ENCODE measurements at regions not wholly inside any gene's neighbourhood (a gene's known extent, or its start where the extent isn't known, plus 50 kb on each side); places are given as distances from the start of the nearest gene placed in this dataset.

- no peak for TF ChIP-seq CTCF (IDR thresholded peaks at IDR 0.05; ENCODE audit: insufficient read depth, low read length, missing control alignments)
- no peak overlapping the region for H3K4me3 ChIP-seq (ENCODE audit: low read depth, low read length)
- POLR2A ChIA-PET: no interaction called here
- DNase-seq (ENCODE audit: low read depth, low spot score): no peak
- CTCF ChIA-PET: no interaction called here
Observed at GRCh38 chr1:199152676-199153075, 513.8 kb downstream of the PTPRC start.

GRCh38 chr1:199155166-199156019, 516.6 kb downstream of the PTPRC start:
- CTCF ChIA-PET: no interaction called here
- POLR2A ChIA-PET: no interaction called here
- no peak overlapping the region for H3K4me3 ChIP-seq (ENCODE audit: low read depth, low read length)
- no peak for TF ChIP-seq CTCF (IDR thresholded peaks at IDR 0.05; ENCODE audit: insufficient read depth, low read length, missing control alignments)
- no peak for DNase-seq (ENCODE audit: low read depth, low spot score)

GRCh38 chr1:199157494-199157893, 518.7 kb downstream of the PTPRC start:
- ChIA-PET CTCF (no interaction called here), POLR2A (no interaction called here)
- DNase-seq (ENCODE audit: low read depth, low spot score): no peak
- no peak overlapping the region for H3K4me3 ChIP-seq (ENCODE audit: low read depth, low read length)
- no peak for TF ChIP-seq CTCF (IDR thresholded peaks at IDR 0.05; ENCODE audit: insufficient read depth, low read length, missing control alignments)

- H3K4me3 ChIP-seq (ENCODE audit: low read depth, low read length): no peak overlapping the region
- ChIA-PET CTCF (interaction anchor here (1.2 kb wide), 1 partner anchor 390 kb away, joined by 3 read pairs; no protein-coding TSS in a partner anchor), POLR2A (no interaction called here)
- DNase-seq (ENCODE audit: low read depth, low spot score): no peak
- no peak for TF ChIP-seq CTCF (IDR thresholded peaks at IDR 0.05; ENCODE audit: insufficient read depth, low read length, missing control alignments)
Observed at GRCh38 chr1:199160521-199161318, 521.9 kb downstream of the PTPRC start.

- no peak for TF ChIP-seq CTCF (IDR thresholded peaks at IDR 0.05; ENCODE audit: insufficient read depth, low read length, missing control alignments)
- CTCF ChIA-PET: interaction anchor here (0.7 to 1.2 kb wide), 2 partner anchors 48 to 391 kb away, joined by 3 read pairs; no protein-coding TSS in a partner anchor
- POLR2A ChIA-PET: no interaction called here
- H3K4me3 ChIP-seq (ENCODE audit: low read depth, low read length): no peak overlapping the region
- no peak for DNase-seq (ENCODE audit: low read depth, low spot score)
Observed at GRCh38 chr1:199161319-199161680, 522.5 kb downstream of the PTPRC start.

- no peak for DNase-seq (ENCODE audit: low read depth, low spot score)
- no peak for TF ChIP-seq CTCF (IDR thresholded peaks at IDR 0.05; ENCODE audit: insufficient read depth, low read length, missing control alignments)
- ChIA-PET POLR2A (no interaction called here), CTCF (interaction anchor here (0.7 to 1.2 kb wide), 2 partner anchors 49 to 392 kb away, joined by 3 read pairs; no protein-coding TSS in a partner anchor)
- no peak overlapping the region for H3K4me3 ChIP-seq (ENCODE audit: low read depth, low read length)
Observed at GRCh38 chr1:199161766-199162303, 523.0 kb downstream of the PTPRC start.

All from AG04449 (cell line).